Chondrocyte (in vitro differentiated cells): ENCODE measurements at regions not wholly inside any gene's neighbourhood (a gene's known extent, or its start where the extent isn't known, plus 50 kb on each side); places are given as distances from the start of the nearest gene placed in this dataset.
"Not testable (repeated sequence)": the region's sequence is repeated elsewhere in the genome, so short reads cannot be mapped to it uniquely, and the experiment has no call there.

Experiments used
- DNase-seq: peaks from one replicate; pipeline ENCODE4 v3.0.0; 2021; ENCODE audit warnings: mixed read lengths, low spot score
- H3K27ac Mint-ChIP-seq: one replicate; pipeline ENCODE4 v1.8.0; 2021; ENCODE audit warnings: mild to moderate bottlenecking, moderate library complexity, mixed read lengths; ENCODE audit not compliant: unreplicated experiment
- H3K27me3 Mint-ChIP-seq: 2 replicates; pipeline ENCODE4 v1.8.0; 2021; ENCODE audit warnings: low read depth, mixed read lengths
- H3K36me3 Mint-ChIP-seq: 2 replicates; pipeline ENCODE4 v1.8.0; 2021; ENCODE audit warnings: low read depth, mixed read lengths
- H3K4me1 Mint-ChIP-seq: 2 replicates; pipeline ENCODE4 v1.8.0; 2021; ENCODE audit warnings: low read depth, mild to moderate bottlenecking, mixed read lengths
- H3K4me3 Mint-ChIP-seq: one replicate; pipeline ENCODE4 v1.8.0; 2021; ENCODE audit warnings: mild to moderate bottlenecking, moderate library complexity, mixed read lengths; ENCODE audit not compliant: unreplicated experiment
- H3K9me3 Mint-ChIP-seq: 2 replicates; pipeline ENCODE4 v1.8.0; 2021; ENCODE audit warnings: low read depth, mixed read lengths
- TF ChIP-seq, protein P1 (sequence below): fragments of 200-600 bp; sonication (generic); IDR thresholded peaks from 2 replicates; pipeline ENCODE4 v1.5.0; 2021; ENCODE audit warnings: antibody characterized with exemption, mild to moderate bottlenecking, moderate library complexity

DNA sequence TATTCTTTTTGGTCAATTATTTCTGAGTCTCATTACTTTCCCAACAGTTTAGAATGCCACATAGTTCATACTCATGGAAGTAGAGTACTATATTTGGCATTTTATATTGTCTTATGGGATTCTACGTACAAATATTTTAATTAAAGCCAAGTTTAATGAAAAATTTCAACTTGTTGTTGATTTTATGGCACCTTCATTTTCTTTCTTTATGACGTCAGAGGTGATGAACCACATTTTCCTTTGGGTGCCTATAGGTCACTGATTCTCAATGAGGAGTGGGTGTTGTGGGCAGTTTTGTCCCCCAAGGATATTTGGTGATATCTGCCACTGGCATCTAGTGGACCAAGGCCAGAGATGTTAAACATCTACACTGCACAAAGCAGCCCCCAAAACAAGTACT is 1071.3 kb downstream of the NXPH1 start:
- no peak for DNase-seq
- no peak overlapping the region for H3K27ac Mint-ChIP-seq
- H3K9me3 Mint-ChIP-seq: no peaks in the 10 kb centered on the region
- TF ChIP-seq, protein P1, sequence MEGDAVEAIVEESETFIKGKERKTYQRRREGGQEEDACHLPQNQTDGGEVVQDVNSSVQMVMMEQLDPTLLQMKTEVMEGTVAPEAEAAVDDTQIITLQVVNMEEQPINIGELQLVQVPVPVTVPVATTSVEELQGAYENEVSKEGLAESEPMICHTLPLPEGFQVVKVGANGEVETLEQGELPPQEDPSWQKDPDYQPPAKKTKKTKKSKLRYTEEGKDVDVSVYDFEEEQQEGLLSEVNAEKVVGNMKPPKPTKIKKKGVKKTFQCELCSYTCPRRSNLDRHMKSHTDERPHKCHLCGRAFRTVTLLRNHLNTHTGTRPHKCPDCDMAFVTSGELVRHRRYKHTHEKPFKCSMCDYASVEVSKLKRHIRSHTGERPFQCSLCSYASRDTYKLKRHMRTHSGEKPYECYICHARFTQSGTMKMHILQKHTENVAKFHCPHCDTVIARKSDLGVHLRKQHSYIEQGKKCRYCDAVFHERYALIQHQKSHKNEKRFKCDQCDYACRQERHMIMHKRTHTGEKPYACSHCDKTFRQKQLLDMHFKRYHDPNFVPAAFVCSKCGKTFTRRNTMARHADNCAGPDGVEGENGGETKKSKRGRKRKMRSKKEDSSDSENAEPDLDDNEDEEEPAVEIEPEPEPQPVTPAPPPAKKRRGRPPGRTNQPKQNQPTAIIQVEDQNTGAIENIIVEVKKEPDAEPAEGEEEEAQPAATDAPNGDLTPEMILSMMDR: no peak
- H3K4me3 Mint-ChIP-seq: no peak overlapping the region
- H3K4me1 Mint-ChIP-seq: peaks cover 9% of the 10 kb centered on the region
- H3K36me3 Mint-ChIP-seq: no peaks in the 10 kb centered on the region
- no peaks in the 10 kb centered on the region for H3K27me3 Mint-ChIP-seq

DNA sequence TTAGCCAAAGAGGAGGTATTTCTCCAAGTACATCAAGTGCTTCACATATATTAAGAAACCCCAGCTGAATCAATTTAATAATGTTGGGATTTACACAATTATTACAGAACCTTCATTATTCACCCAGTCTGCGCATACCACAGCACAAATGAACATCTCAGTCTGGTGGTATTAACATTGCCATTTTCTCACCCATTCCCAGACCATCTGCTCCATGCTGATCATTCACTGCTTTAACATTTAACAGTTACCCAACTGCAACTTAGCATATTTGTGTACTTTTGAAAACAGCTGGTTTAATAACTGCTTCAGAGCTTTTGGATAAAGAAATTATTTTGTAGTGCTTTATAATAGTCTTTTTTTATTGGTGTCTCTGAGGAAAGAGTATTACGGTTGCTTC is 1072.1 kb downstream of the NXPH1 start:
- Mint-ChIP-seq H3K36me3 (no peaks in the 10 kb centered on the region), H3K4me1 (peaks cover 9% of the 10 kb centered on the region)

DNA sequence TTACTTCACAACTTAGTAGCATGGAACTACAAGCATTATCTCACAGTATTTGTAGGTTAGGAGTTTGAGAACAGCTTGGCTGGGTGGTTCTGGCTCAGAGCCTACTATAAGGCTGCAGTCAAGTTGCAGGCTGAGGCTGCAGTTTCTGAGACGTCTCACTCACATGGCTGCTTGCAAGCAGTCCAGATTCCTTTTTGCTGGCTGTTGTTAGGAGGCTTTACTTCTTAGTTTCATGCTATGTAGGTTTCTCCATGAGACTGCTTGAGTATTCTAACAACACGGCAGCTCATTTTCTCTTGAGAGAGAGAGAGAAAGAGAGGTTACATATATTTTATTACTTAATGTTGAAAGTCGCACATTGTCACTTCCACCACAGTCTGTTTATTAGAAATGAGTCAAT is 1073.9 kb downstream of the NXPH1 start:
- no peaks in the 10 kb centered on the region for H3K36me3 Mint-ChIP-seq
- H3K4me1 Mint-ChIP-seq: peaks cover 9% of the 10 kb centered on the region
- no peak overlapping the region for H3K27ac Mint-ChIP-seq
- TF ChIP-seq, protein P1: no peak
- DNase-seq: no peak
- H3K4me3 Mint-ChIP-seq: no peak overlapping the region
- H3K27me3 Mint-ChIP-seq: no peaks in the 10 kb centered on the region
- no peaks in the 10 kb centered on the region for H3K9me3 Mint-ChIP-seq

More for the DNA sequence above, 1072.1 kb downstream of the NXPH1 start:
- H3K27ac Mint-ChIP-seq: no peak overlapping the region
- no peaks in the 10 kb centered on the region for H3K9me3 Mint-ChIP-seq
- no peak for DNase-seq
- no peak overlapping the region for H3K4me3 Mint-ChIP-seq
- TF ChIP-seq, protein P1: no peak
- H3K27me3 Mint-ChIP-seq: no peaks in the 10 kb centered on the region

DNA sequence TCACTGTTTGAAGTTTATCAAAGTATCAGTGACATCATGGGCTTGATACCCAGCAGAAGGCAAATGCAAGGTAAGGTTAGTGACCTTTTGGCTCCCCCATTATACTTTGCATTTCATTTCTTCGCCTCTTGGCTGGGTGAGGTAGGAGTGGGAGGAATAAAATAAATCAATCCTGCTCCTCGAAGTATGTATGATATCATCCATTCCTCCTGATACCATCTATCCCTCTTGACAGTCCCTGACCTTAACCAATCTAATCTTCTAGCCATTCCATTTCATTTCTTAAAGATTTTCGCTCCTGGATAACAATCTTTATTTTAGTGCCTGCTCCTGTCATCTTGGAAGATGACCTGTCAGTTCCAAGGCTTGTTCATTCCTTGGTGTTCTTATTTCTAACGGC is 1083.3 kb downstream of the NXPH1 start:
- no peak overlapping the region for H3K4me3 Mint-ChIP-seq
- TF ChIP-seq, protein P1: no peak

DNA sequence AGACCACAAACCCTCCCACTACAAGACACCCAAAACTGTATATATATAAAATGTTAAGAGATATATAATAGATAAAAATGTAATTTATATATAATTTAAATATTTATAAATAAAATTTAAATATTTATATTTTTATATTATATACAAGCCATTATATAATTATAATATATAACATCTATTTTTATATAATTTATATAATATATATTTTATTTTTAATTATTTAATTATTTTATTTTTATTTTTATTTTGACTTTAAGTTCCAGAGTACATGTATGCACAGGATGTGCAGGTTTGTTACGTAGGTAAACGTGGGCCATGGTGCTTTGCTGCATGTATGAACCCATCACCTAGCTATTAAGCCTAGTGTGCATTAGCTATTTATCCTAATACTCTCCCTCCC is 1090.2 kb downstream of the NXPH1 start:
- Mint-ChIP-seq H3K4me3 (no peak overlapping the region), H3K9me3 (peaks cover 4% of the 10 kb centered on the region), H3K27ac (no peak overlapping the region), H3K36me3 (no peaks in the 10 kb centered on the region), H3K27me3 (no peaks in the 10 kb centered on the region), H3K4me1 (no peaks in the 10 kb centered on the region)
- TF ChIP-seq, protein P1: no peak
- DNase-seq: no peak

More for the DNA sequence above, 1083.3 kb downstream of the NXPH1 start:
- H3K4me1 Mint-ChIP-seq: no peaks in the 10 kb centered on the region
- no peak for DNase-seq
- no peaks in the 10 kb centered on the region for H3K9me3 Mint-ChIP-seq
- H3K27ac Mint-ChIP-seq: no peak overlapping the region
- no peaks in the 10 kb centered on the region for H3K36me3 Mint-ChIP-seq
- H3K27me3 Mint-ChIP-seq: no peaks in the 10 kb centered on the region

DNA sequence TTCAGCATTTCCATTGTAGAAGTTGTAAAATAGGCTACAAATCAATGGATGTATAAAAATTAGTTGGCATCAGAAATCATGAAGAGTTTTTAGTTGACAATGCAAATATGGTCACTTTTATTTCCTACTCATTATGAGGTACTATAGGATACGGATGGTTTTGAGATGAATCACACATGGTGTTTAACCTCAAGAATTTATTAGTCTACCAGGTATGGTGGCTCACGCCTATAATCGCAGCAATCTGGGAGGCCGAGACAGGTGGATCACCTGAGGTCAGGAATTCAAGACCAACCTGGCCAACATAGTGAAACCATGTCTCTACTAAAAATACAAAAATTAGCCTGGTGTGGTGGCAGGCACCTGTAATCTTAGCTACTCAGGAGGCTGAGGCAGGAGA is 1119.0 kb downstream of the NXPH1 start:
- not testable (repeated sequence) for H3K36me3 Mint-ChIP-seq, H3K27ac Mint-ChIP-seq, H3K4me3 Mint-ChIP-seq, H3K9me3 Mint-ChIP-seq, H3K27me3 Mint-ChIP-seq, H3K4me1 Mint-ChIP-seq, DNase-seq
